ENCODE measurements at regions not wholly inside any gene's neighbourhood (a gene's known extent, or its start where the extent isn't known, plus 50 kb on each side); places are given as distances from the start of the nearest gene placed in this dataset.

DNA sequence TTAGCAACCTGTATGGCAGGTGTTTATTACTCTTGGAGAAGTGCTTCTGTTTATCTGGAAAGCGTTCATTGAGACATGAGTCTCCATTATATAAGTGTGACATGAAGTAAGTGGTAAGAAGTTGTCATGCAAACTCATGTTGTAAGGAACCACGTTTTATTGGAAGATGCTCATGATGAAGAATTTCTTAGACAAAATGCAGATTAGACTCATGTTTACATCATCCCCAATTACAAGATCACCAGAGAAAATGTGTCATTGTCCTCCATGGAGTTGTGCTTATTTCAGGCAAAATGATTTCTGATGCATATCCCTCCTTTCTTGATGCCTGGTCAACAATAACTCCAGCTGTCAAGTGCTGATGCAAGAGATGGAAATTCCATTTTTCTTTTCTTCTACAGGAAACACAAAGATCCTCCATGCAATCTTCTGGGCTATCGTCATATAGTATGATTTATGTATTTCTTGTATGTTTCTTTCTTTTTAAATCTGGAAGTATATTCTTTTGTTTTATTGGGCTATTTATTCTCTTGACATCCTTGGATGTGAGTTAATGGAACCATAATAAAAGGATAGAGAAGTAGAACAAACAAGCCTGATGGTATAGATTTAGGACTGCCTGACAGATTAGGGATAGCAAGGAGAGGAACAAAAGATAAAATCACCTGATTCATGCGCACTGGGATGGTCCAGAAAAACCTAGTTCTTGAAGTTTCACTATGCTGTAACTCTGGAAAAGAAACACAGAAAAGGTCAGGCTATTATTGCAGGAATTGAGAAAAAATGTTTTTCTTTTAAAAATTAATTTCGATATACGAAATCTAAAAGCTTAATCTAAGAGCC is 50.7 kb upstream of the DIAPH3 start:
- Histone ChIP-seq H3K36me3 (no peaks in the 10 kb centered on the region), H3K9me3 (no peaks in the 10 kb centered on the region), H3K27me3 (no peaks in the 10 kb centered on the region), H3K4me1 (no peaks in the 10 kb centered on the region), H3K4me3 (ENCODE audit: low read depth, low read length) (no peak overlapping the region)
- TF ChIP-seq, protein P1, sequence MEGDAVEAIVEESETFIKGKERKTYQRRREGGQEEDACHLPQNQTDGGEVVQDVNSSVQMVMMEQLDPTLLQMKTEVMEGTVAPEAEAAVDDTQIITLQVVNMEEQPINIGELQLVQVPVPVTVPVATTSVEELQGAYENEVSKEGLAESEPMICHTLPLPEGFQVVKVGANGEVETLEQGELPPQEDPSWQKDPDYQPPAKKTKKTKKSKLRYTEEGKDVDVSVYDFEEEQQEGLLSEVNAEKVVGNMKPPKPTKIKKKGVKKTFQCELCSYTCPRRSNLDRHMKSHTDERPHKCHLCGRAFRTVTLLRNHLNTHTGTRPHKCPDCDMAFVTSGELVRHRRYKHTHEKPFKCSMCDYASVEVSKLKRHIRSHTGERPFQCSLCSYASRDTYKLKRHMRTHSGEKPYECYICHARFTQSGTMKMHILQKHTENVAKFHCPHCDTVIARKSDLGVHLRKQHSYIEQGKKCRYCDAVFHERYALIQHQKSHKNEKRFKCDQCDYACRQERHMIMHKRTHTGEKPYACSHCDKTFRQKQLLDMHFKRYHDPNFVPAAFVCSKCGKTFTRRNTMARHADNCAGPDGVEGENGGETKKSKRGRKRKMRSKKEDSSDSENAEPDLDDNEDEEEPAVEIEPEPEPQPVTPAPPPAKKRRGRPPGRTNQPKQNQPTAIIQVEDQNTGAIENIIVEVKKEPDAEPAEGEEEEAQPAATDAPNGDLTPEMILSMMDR (IDR thresholded peaks at IDR 0.05; ENCODE audit: low read depth, low read length), result no peak
- DNase-seq, result no peak

GRCh38 chr13:60220072-60220471 is 56.3 kb upstream of the DIAPH3 start:
- no peaks in the 10 kb centered on the region for H3K36me3 ChIP-seq
- no peaks in the 10 kb centered on the region for H3K27me3 ChIP-seq

GRCh38 chr13:60221581-60221980 is 57.9 kb upstream of the DIAPH3 start:
- Histone ChIP-seq H3K9me3 (no peaks in the 10 kb centered on the region), H3K27me3 (no peaks in the 10 kb centered on the region), H3K36me3 (no peaks in the 10 kb centered on the region), H3K4me3 (ENCODE audit: low read depth, low read length) (no peak overlapping the region), H3K4me1 (no peaks in the 10 kb centered on the region)
- TF ChIP-seq, protein P1 (IDR thresholded peaks at IDR 0.05; ENCODE audit: low read depth, low read length), result no peak
- DNase-seq, result no peak

More at GRCh38 chr13:60220072-60220471, 56.3 kb upstream of the DIAPH3 start:
- no peaks in the 10 kb centered on the region for H3K9me3 ChIP-seq
- no peak for DNase-seq
- TF ChIP-seq, protein P1 (IDR thresholded peaks at IDR 0.05; ENCODE audit: low read depth, low read length), result no peak
- no peaks in the 10 kb centered on the region for H3K4me1 ChIP-seq
- no peak overlapping the region for H3K4me3 ChIP-seq (ENCODE audit: low read depth, low read length)

DNA sequence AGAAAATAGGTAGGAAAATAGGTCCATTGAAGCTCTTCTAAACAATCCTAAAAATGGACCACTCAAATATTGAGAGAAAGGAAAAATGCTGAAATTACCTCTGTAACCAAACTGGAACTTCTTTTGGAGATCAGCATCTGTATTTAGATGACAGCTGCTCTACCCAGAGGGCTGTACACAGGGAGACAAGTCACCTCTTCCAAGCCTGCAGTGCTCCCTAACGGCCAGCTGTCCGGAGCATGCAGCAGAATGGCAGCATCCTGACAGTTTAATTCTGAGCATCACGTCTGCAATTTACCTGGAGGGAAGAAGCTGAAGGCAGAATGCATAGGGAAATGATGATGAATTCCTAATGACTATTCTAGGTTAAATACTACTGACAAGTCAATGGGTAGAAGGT is 62.8 kb upstream of the DIAPH3 start:
- peak; percentile 70 for DNase-seq
- TF ChIP-seq, protein P1 (IDR thresholded peaks at IDR 0.05; ENCODE audit: low read depth, low read length), result peak; percentile 81
- Histone ChIP-seq H3K4me3 (ENCODE audit: low read depth, low read length) (no peak overlapping the region), H3K36me3 (no peaks in the 10 kb centered on the region), H3K4me1 (peaks cover 18% of the 10 kb centered on the region), H3K9me3 (no peaks in the 10 kb centered on the region), H3K27me3 (no peaks in the 10 kb centered on the region)

GRCh38 chr13:60227158-60227557 is 63.4 kb upstream of the DIAPH3 start:
- no peaks in the 10 kb centered on the region for H3K9me3 ChIP-seq
- no peak overlapping the region for H3K4me3 ChIP-seq (ENCODE audit: low read depth, low read length)
- TF ChIP-seq, protein P1 (IDR thresholded peaks at IDR 0.05; ENCODE audit: low read depth, low read length), result no peak
- peaks cover 18% of the 10 kb centered on the region for H3K4me1 ChIP-seq
- no peak for DNase-seq
- no peaks in the 10 kb centered on the region for H3K36me3 ChIP-seq
- H3K27me3 ChIP-seq, result no peaks in the 10 kb centered on the region

DNA sequence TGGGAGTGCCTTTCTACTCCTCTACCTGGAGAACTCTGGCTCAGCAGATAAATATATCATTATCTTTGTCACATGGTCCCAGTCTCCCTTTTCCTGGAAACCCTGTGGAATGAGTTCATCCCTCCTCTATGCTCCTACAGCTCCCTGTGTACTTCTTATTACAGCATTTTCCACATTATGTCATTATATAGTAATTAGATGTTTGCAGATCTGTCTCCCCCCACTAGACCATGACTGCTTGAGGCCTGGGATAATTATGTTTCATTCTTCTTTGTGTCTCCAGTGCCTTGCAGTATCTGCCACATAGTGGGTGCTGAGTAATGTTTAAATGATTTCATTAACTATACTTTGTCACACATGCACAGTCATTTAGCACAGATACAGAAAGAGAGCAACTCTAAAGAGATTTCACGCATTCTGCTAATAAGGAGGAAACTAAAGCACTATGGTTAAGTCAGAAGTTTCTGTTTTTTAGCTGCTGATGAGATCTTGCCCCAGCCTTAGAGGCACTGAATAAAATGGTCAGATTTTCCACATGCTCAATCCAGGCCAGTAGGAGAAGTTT is 66.1 kb upstream of the DIAPH3 start:
- H3K9me3 ChIP-seq, result no peaks in the 10 kb centered on the region
- H3K36me3 ChIP-seq, result no peaks in the 10 kb centered on the region
- peaks cover 18% of the 10 kb centered on the region for H3K4me1 ChIP-seq
- no peak overlapping the region for H3K4me3 ChIP-seq (ENCODE audit: low read depth, low read length)
- TF ChIP-seq, protein P1 (IDR thresholded peaks at IDR 0.05; ENCODE audit: low read depth, low read length), result no peak
- H3K27me3 ChIP-seq, result no peaks in the 10 kb centered on the region
- DNase-seq, result no peak

All from BE2C (cell line).